ENCODE measurements at regions not wholly inside any gene's neighbourhood (a gene's known extent, or its start where the extent isn't known, plus 50 kb on each side); places are given as distances from the start of the nearest gene placed in this dataset.

- Histone ChIP-seq H3K4me2 (ENCODE audit: control insufficient read depth, insufficient read depth) (no peak overlapping the region), H4K20me1 (ENCODE audit: control insufficient read depth, insufficient read depth) (no peaks in the 10 kb centered on the region), H3K9me3 (replicated peaks; ENCODE audit: control insufficient read depth, insufficient read depth, low read length) (no peaks in the 10 kb centered on the region), H3K4me1 (ENCODE audit: control insufficient read depth, insufficient read depth, low read length) (no peaks in the 10 kb centered on the region), H3K36me3 (ENCODE audit: control insufficient read depth in 2 of 2, insufficient read depth in 2 of 2, low read length in 1 of 2) (no peaks in the 10 kb centered on the region), H3K4me3 (no peak overlapping the region), H3K9ac (ENCODE audit: control insufficient read depth, insufficient read depth, low read length) (no peak overlapping the region), H2AFZ (ENCODE audit: control insufficient read depth, low read depth, low read length) (no peak overlapping the region), H3K27me3 (replicated peaks in 1 of 2; ENCODE audit: control insufficient read depth in 2 of 2, insufficient read depth in 2 of 2, low read length in 1 of 2) (no peaks in the 10 kb centered on the region), H3K27ac (ENCODE audit: control insufficient read depth, insufficient read depth) (no peak overlapping the region), H3K79me2 (ENCODE audit: control insufficient read depth, insufficient read depth, low read length) (no peaks in the 10 kb centered on the region)
- TF ChIP-seq LARP7 (IDR thresholded peaks at IDR 0.05): no peak
- no peak for TF ChIP-seq RELB (IDR thresholded peaks at IDR 0.05; ENCODE audit: low read depth)
- TF ChIP-seq SREBF2 (IDR thresholded peaks at IDR 0.05; ENCODE audit: low read length): no peak
- no peak for TF ChIP-seq STAT1 (conservative IDR thresholded peaks at IDR 0.05)
- TF ChIP-seq NFYA (IDR thresholded peaks at IDR 0.05; ENCODE audit: borderline replicate concordance, low read depth, low read length): no peak
- TF ChIP-seq SREBF1 (IDR thresholded peaks at IDR 0.05; ENCODE audit: low read length): no peak
- no peak for TF ChIP-seq STAT3 (IDR thresholded peaks at IDR 0.05; ENCODE audit: low read depth, low read length)
- no peak for TF ChIP-seq SUZ12 (IDR thresholded peaks at IDR 0.05; ENCODE audit: unreplicated experiment)
- no peak for TF ChIP-seq USF2 (IDR thresholded peaks at IDR 0.05; ENCODE audit: borderline replicate concordance, low read depth, low read length)
- no peak for TF ChIP-seq BMI1 (IDR thresholded peaks at IDR 0.05; ENCODE audit: borderline replicate concordance)
- no peak for TF ChIP-seq SMARCA5 (IDR thresholded peaks at IDR 0.05)
- TF ChIP-seq ZNF687 (IDR thresholded peaks at IDR 0.05): no peak
- TF ChIP-seq IKZF2 (IDR thresholded peaks at IDR 0.05): no peak
- DNase-seq (ENCODE audit: low read depth, low spot score) (no peak), ATAC-seq (no peak), FAIRE-seq (no peak)
- in situ Hi-C loops (cut with MboI) (no loop called here), intact Hi-C loops (cut with micrococcal nuclease; ENCODE audit: unreplicated experiment) (no loop called here)
- WGBS (ENCODE audit: insufficient coverage, insufficient replicate concordance, low lambda C conversion rate, missing lambda C conversion rate): 32% methylated on average over 1 of the region's 1 CpG
- RAD21 ChIA-PET (ENCODE audit: unreplicated experiment): no interaction called here
- no TSS peak for BruUV-seq (replicated peaks)
- POLR2A ChIA-PET: no interaction called here
- SMC1A ChIA-PET (ENCODE audit: uncharacterized antibody, unreplicated experiment): interaction anchor here (1.3 kb wide), 1 partner anchor 289 kb away, joined by 3 read pairs; no protein-coding TSS in a partner anchor
- CTCF ChIA-PET: no interaction called here
These were observed 69.6 kb upstream of the TEAD1 start for GRCh38 chr11:12604557-12605153.
